CD14-positive monocyte (primary cell): ENCODE measurements at regions not wholly inside any gene's neighbourhood (a gene's known extent, or its start where the extent isn't known, plus 50 kb on each side); places are given as distances from the start of the nearest gene placed in this dataset.

Experiments
- DNase-seq, 3 donors: peaks; one replicate each; pipeline ENCODE4 v3.0.0-alpha.2; 2011 to 2022
- H2AFZ ChIP-seq: 2 replicates; pipeline ENCODE4 v1.6.0; 2012; ENCODE audit warnings: mild to moderate bottlenecking, low read depth, low read length, inconsistent platforms; ENCODE audit not compliant: insufficient read depth, poor library complexity, severe bottlenecking
- H3K27ac ChIP-seq, 2 donors: 1 replicate in 1 of 2; 2 replicates in 1 of 2; pipeline ENCODE4 v1.5.1; 2012 to 2013; ENCODE audit warnings: low read length in 2 of 2, control low read depth in 1 of 2, inconsistent platforms in 1 of 2, low read depth in 1 of 2, mild to moderate bottlenecking in 1 of 2
- H3K27me3 ChIP-seq, 2 donors: one replicate each; pipeline versions ENCODE4 v1.6.0 to v1.6.1; 2011 to 2013; ENCODE audit warnings: low read length in 2 of 2; ENCODE audit not compliant: control insufficient read depth in 2 of 2, insufficient read depth in 2 of 2
- H3K36me3 ChIP-seq, 2 donors: replicated peaks in 1 of 2; 1 replicate in 1 of 2; 2 replicates in 1 of 2; pipeline versions ENCODE4 v1.5.1 to v1.6.1; 2012 to 2013; ENCODE audit warnings: low read length in 2 of 2, control low read depth in 1 of 2, inconsistent platforms in 1 of 2, mild to moderate bottlenecking in 1 of 2; ENCODE audit not compliant: insufficient read depth in 2 of 2, control insufficient read depth in 1 of 2
- H3K4me1 ChIP-seq, 2 donors: 1 replicate in 1 of 2; 2 replicates in 1 of 2; pipeline versions ENCODE4 v1.5.1 to v1.6.1; 2012 to 2013; ENCODE audit warnings: low read length in 2 of 2, control low read depth in 1 of 2, inconsistent platforms in 1 of 2, mild to moderate bottlenecking in 1 of 2, moderate library complexity in 1 of 2; ENCODE audit not compliant: insufficient read depth in 2 of 2, control insufficient read depth in 1 of 2
- H3K4me2 ChIP-seq: replicated peaks from 2 replicates; pipeline ENCODE3; 2012; ENCODE audit warnings: low read length, moderate library complexity, mild to moderate bottlenecking; ENCODE audit not compliant: poor library complexity, severe bottlenecking; ENCODE audit errors: extremely low read depth
- H3K4me3 ChIP-seq, 3 experiments: fragments of 200-600 bp in 1 of 3; sonication (generic) in 1 of 3; replicated peaks in 1 of 3; 1 replicate in 2 of 3; 2 replicates in 1 of 3; pipeline ENCODE4 v1.5.1; 2011 to 2013; ENCODE audit warnings: low read length in 3 of 3, mild to moderate bottlenecking in 3 of 3, control low read depth in 2 of 3, low read depth in 2 of 3, inconsistent platforms in 1 of 3, moderate library complexity in 1 of 3
- H3K79me2 ChIP-seq: 2 replicates; pipeline ENCODE4 v1.6.0; 2012; ENCODE audit warnings: mild to moderate bottlenecking, control low read depth, inconsistent platforms, low read length, moderate library complexity; ENCODE audit not compliant: insufficient read depth
- H3K9ac ChIP-seq: 2 replicates; pipeline ENCODE4 v1.6.0; 2017; ENCODE audit warnings: low read length, mild to moderate bottlenecking; ENCODE audit not compliant: insufficient read depth, poor library complexity, severe bottlenecking
- H3K9me3 ChIP-seq, 2 donors: replicated peaks in 1 of 2; 1 replicate in 1 of 2; 2 replicates in 1 of 2; pipeline versions ENCODE4 v1.5.1 to v1.6.1; 2012 to 2013; ENCODE audit warnings: low read length in 2 of 2, control low read depth in 1 of 2; ENCODE audit not compliant: control insufficient read depth in 1 of 2, insufficient read depth in 1 of 2
- H4K20me1 ChIP-seq: 2 replicates; pipeline ENCODE4 v1.6.0; 2012; ENCODE audit warnings: mild to moderate bottlenecking, low read length, control low read depth, moderate library complexity; ENCODE audit not compliant: insufficient read depth
- H3K27ac Mint-ChIP-seq, 7 donors: one replicate each; pipeline ENCODE4 v1.8.0; 2020; ENCODE audit warnings: mild to moderate bottlenecking in 7 of 7, mixed read lengths in 7 of 7, moderate library complexity in 6 of 7, inconsistent platforms in 2 of 7
- H3K27me3 Mint-ChIP-seq, 3 donors: one replicate each; pipeline ENCODE4 v1.8.0; 2021 to 2022; ENCODE audit warnings: low read depth in 3 of 3, mild to moderate bottlenecking in 3 of 3, mixed read lengths in 3 of 3, moderate library complexity in 3 of 3, inconsistent platforms in 1 of 3
- H3K36me3 Mint-ChIP-seq, 2 donors: one replicate each; pipeline ENCODE4 v1.8.0; 2020; ENCODE audit warnings: mixed read lengths in 2 of 2, inconsistent platforms in 1 of 2, mild to moderate bottlenecking in 1 of 2
- H3K4me1 Mint-ChIP-seq: one replicate; pipeline ENCODE4 v1.8.0; 2020; ENCODE audit warnings: mild to moderate bottlenecking, mixed read lengths
- H3K4me3 Mint-ChIP-seq, 2 donors: one replicate each; pipeline ENCODE4 v1.8.0; 2020; ENCODE audit warnings: mild to moderate bottlenecking in 2 of 2, mixed read lengths in 2 of 2, moderate library complexity in 1 of 2
- H3K9me3 Mint-ChIP-seq, 7 donors: one replicate each; pipeline ENCODE4 v1.8.0; 2020 to 2022; ENCODE audit warnings: mixed read lengths in 7 of 7, mild to moderate bottlenecking in 6 of 7, moderate library complexity in 6 of 7, inconsistent platforms in 2 of 7
- WGBS: methylation state at CpG from one replicate; pipeline ENCODE4 v1.1.5; 2013; ENCODE audit warnings: missing lambda C conversion rate; ENCODE audit not compliant: insufficient coverage; 5-methylcytosine and 5-hydroxymethylcytosine counted together
- intact Hi-C, 2 donors: fragments of 100-400 bp; cut with micrococcal nuclease; formaldehyde crosslinking; loops; one replicate each; pipeline versions ENCODE4 v1.15.0 to v1.15.1; 2023
- TF ChIP-seq, protein P1 (sequence below): fragments of 200-600 bp; IDR thresholded peaks from one replicate; pipeline ENCODE4 v1.8.0; 2022; ENCODE audit warnings: antibody characterized with exemption, mild to moderate bottlenecking

- H3K4me2 ChIP-seq: no peak overlapping the region
- no peaks in the 10 kb centered on the region for H3K4me1 ChIP-seq
- Mint-ChIP-seq H3K9me3 (peaks cover 0 to 8% (median 2%) of the 10 kb centered on the region in 7 donors), H3K27me3 (no peaks in the 10 kb centered on the region), H3K4me1 (no peaks in the 10 kb centered on the region), H3K4me3 (no peak overlapping the region), H3K36me3 (no peaks in the 10 kb centered on the region), H3K27ac (no peak overlapping the region)
- H3K27me3 ChIP-seq: no peaks in the 10 kb centered on the region
- intact Hi-C loops: no loop called here
- H3K9me3 ChIP-seq: no peaks in the 10 kb centered on the region
- H2AFZ ChIP-seq: no peak overlapping the region
- H3K9ac ChIP-seq: no peak overlapping the region
- no peaks in the 10 kb centered on the region for H4K20me1 ChIP-seq
- no peak overlapping the region for H3K4me3 ChIP-seq
- TF ChIP-seq, protein P1, sequence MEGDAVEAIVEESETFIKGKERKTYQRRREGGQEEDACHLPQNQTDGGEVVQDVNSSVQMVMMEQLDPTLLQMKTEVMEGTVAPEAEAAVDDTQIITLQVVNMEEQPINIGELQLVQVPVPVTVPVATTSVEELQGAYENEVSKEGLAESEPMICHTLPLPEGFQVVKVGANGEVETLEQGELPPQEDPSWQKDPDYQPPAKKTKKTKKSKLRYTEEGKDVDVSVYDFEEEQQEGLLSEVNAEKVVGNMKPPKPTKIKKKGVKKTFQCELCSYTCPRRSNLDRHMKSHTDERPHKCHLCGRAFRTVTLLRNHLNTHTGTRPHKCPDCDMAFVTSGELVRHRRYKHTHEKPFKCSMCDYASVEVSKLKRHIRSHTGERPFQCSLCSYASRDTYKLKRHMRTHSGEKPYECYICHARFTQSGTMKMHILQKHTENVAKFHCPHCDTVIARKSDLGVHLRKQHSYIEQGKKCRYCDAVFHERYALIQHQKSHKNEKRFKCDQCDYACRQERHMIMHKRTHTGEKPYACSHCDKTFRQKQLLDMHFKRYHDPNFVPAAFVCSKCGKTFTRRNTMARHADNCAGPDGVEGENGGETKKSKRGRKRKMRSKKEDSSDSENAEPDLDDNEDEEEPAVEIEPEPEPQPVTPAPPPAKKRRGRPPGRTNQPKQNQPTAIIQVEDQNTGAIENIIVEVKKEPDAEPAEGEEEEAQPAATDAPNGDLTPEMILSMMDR: no peak
- 86% methylated on average over 1 of the region's 2 CpGs for WGBS
- H3K79me2 ChIP-seq: no peaks in the 10 kb centered on the region
- H3K36me3 ChIP-seq: no peaks in the 10 kb centered on the region
- DNase-seq: no peak
- H3K27ac ChIP-seq: no peak overlapping the region
Measured at GRCh38 chr7:46383605-46384004, 462.5 kb upstream of the IGFBP3 start.

- no peaks in the 10 kb centered on the region for H3K36me3 ChIP-seq
- no peaks in the 10 kb centered on the region for H4K20me1 ChIP-seq
- Mint-ChIP-seq H3K27me3 (no peaks in the 10 kb centered on the region), H3K36me3 (no peaks in the 10 kb centered on the region), H3K9me3 (peaks cover 0 to 6% (median 1%) of the 10 kb centered on the region in 7 donors), H3K4me3 (no peak overlapping the region), H3K27ac (no peak overlapping the region), H3K4me1 (no peaks in the 10 kb centered on the region)
- intact Hi-C loops: no loop called here
- DNase-seq: no peak
- TF ChIP-seq, protein P1: no peak
- H3K79me2 ChIP-seq: no peaks in the 10 kb centered on the region
- no peak overlapping the region for H3K9ac ChIP-seq
- H2AFZ ChIP-seq: no peak overlapping the region
- no peaks in the 10 kb centered on the region for H3K27me3 ChIP-seq
- H3K9me3 ChIP-seq: no peaks in the 10 kb centered on the region
- WGBS: 88% methylated on average over 1 of the region's 5 CpGs
- H3K4me2 ChIP-seq: no peak overlapping the region
- no peak overlapping the region for H3K4me3 ChIP-seq
- H3K4me1 ChIP-seq: no peaks in the 10 kb centered on the region
- H3K27ac ChIP-seq: no peak overlapping the region
Measured at GRCh38 chr7:46369933-46370654, 449.0 kb upstream of the IGFBP3 start.
